Astrocyte (in vitro differentiated cells and primary cell): ENCODE measurements at regions not wholly inside any gene's neighbourhood (a gene's known extent, or its start where the extent isn't known, plus 50 kb on each side); places are given as distances from the start of the nearest gene placed in this dataset.

Source experiments
- DNase-seq: peaks from one replicate; pipeline ENCODE4 v3.0.0-alpha.2; 2010; ENCODE audit warnings: low read depth
- FAIRE-seq: peaks from 2 replicates; lab custom pipeline; 2011; peaks lifted over from hg19 to GRCh38; lab: Jason Lieb, UNC
- H2AFZ ChIP-seq: 2 replicates; pipeline ENCODE4 v1.6.0; 2012; ENCODE audit warnings: low read depth, low read length, inconsistent platforms
- H3K27ac ChIP-seq: 2 replicates; pipeline ENCODE4 v1.5.1; 2011; ENCODE audit warnings: low read depth, low read length, inconsistent platforms
- H3K27me3 ChIP-seq: 2 replicates; pipeline ENCODE4 v1.6.0; 2011; ENCODE audit warnings: low read length, inconsistent platforms; ENCODE audit not compliant: insufficient read depth
- H3K36me3 ChIP-seq: 2 replicates; pipeline ENCODE4 v1.5.1; 2011; ENCODE audit warnings: low read length, inconsistent platforms; ENCODE audit not compliant: insufficient read depth
- H3K4me1 ChIP-seq: 2 replicates; pipeline ENCODE4 v1.5.1; 2011; ENCODE audit warnings: low read length, inconsistent platforms; ENCODE audit not compliant: insufficient read depth
- H3K4me2 ChIP-seq: 2 replicates; pipeline ENCODE4 v1.6.0; 2012; ENCODE audit warnings: low read length, inconsistent platforms
- H3K4me3 ChIP-seq: 2 replicates; pipeline ENCODE4 v1.5.1; 2011; ENCODE audit warnings: low read depth, mild to moderate bottlenecking, low read length, inconsistent platforms; ENCODE audit not compliant: insufficient read depth
- H3K79me2 ChIP-seq: 2 replicates; pipeline ENCODE4 v1.6.0; 2012; ENCODE audit warnings: mild to moderate bottlenecking, low read length, inconsistent platforms; ENCODE audit not compliant: insufficient read depth
- H3K9ac ChIP-seq: 2 replicates; pipeline ENCODE4 v1.6.0; 2012; ENCODE audit warnings: mild to moderate bottlenecking, low read length, inconsistent platforms
- H3K9me3 ChIP-seq: 2 replicates; pipeline ENCODE4 v1.5.1; 2012; ENCODE audit warnings: low read depth, mild to moderate bottlenecking, low read length, inconsistent platforms; ENCODE audit not compliant: insufficient read depth
- H4K20me1 ChIP-seq: 2 replicates; pipeline ENCODE4 v1.6.0; 2012; ENCODE audit warnings: low read length, inconsistent platforms; ENCODE audit not compliant: insufficient read depth
- H3K27ac Mint-ChIP-seq: one replicate; pipeline ENCODE4 v1.8.0; 2021; ENCODE audit warnings: mild to moderate bottlenecking, mixed read lengths; ENCODE audit not compliant: unreplicated experiment
- H3K27me3 Mint-ChIP-seq: one replicate; pipeline ENCODE4 v1.8.0; 2021; ENCODE audit warnings: low read depth, mixed read lengths; ENCODE audit not compliant: unreplicated experiment
- H3K36me3 Mint-ChIP-seq: one replicate; pipeline ENCODE4 v1.8.0; 2021; ENCODE audit warnings: low read depth, mixed read lengths; ENCODE audit not compliant: unreplicated experiment
- H3K4me1 Mint-ChIP-seq: one replicate; pipeline ENCODE4 v1.8.0; 2021; ENCODE audit warnings: low read depth, mixed read lengths; ENCODE audit not compliant: unreplicated experiment
- H3K4me3 Mint-ChIP-seq: one replicate; pipeline ENCODE4 v1.8.0; 2021; ENCODE audit warnings: mild to moderate bottlenecking, moderate library complexity, mixed read lengths; ENCODE audit not compliant: unreplicated experiment
- H3K9me3 Mint-ChIP-seq: one replicate; pipeline ENCODE4 v1.8.0; 2021; ENCODE audit warnings: mild to moderate bottlenecking, mixed read lengths; ENCODE audit not compliant: unreplicated experiment
- EZH2 ChIP-seq: IDR thresholded peaks from 2 replicates; pipeline ENCODE4 v1.6.1; 2012; ENCODE audit warnings: mild to moderate bottlenecking, low read length, inconsistent platforms; ENCODE audit not compliant: insufficient read depth
- TF ChIP-seq, protein P1 (sequence below): IDR thresholded peaks from 2 replicates; pipeline ENCODE4 v1.5.1; 2011; ENCODE audit warnings: low read depth, mild to moderate bottlenecking, inconsistent platforms, low read length, moderate library complexity; ENCODE audit not compliant: insufficient read depth

DNA sequence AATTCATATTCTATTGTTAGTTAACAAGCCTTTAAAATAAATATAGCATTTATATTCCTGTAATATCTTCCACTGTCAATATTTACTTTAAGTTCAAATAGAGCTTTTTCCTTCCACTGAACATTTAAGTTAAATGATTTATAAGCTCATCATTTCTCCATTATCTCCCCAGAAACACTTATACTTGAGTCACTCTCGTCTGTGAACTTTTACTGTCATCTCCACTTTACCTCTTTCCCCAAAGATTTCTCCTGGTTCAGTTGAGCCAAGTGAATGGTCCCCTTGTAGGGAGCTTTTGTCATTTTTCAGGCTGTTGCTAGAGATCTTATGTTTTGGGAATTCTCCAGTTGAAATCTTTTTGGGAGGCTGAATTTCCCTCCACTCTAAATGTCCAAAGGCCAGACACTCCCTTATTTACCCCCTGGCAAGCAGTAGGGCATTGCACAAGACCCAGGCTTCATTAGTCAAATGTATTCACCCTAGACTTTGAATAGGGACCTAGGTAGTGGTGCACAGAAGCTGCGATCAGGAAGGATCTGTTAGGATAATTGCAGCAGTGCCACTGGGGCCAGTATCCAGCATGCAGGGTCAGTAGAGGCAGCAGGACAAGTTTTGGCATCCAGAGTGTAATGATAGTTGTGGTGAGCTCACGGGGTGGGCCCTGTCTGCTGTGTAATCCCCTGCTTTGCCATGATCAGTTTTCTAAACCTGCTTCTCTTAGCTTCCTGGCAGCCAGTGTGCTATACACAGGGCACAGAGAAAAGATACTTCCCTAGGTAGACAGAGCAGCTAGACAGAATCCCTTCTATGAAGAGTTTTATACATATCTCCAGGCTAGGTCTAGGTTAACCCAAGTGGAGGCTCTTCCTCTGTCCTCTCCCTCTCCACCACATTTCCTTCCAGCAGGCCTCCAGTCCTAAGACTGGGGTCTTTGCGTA is 356.5 kb upstream of the SLCO3A1 start:
- H3K9me3 Mint-ChIP-seq = no peaks in the 10 kb centered on the region
- Histone ChIP-seq H3K27me3 (no peaks in the 10 kb centered on the region), H3K4me3 (no peak overlapping the region), H3K27ac (no peak overlapping the region), H3K9me3 (no peaks in the 10 kb centered on the region), H3K4me1 (no peaks in the 10 kb centered on the region), H3K9ac (no peak overlapping the region), H4K20me1 (no peaks in the 10 kb centered on the region), H2AFZ (no peak overlapping the region), H3K79me2 (no peaks in the 10 kb centered on the region), H3K36me3 (no peaks in the 10 kb centered on the region), H3K4me2 (no peak overlapping the region)
- no peaks in the 10 kb centered on the region for H3K4me1 Mint-ChIP-seq
- FAIRE-seq = no peak
- TF ChIP-seq, protein P1, sequence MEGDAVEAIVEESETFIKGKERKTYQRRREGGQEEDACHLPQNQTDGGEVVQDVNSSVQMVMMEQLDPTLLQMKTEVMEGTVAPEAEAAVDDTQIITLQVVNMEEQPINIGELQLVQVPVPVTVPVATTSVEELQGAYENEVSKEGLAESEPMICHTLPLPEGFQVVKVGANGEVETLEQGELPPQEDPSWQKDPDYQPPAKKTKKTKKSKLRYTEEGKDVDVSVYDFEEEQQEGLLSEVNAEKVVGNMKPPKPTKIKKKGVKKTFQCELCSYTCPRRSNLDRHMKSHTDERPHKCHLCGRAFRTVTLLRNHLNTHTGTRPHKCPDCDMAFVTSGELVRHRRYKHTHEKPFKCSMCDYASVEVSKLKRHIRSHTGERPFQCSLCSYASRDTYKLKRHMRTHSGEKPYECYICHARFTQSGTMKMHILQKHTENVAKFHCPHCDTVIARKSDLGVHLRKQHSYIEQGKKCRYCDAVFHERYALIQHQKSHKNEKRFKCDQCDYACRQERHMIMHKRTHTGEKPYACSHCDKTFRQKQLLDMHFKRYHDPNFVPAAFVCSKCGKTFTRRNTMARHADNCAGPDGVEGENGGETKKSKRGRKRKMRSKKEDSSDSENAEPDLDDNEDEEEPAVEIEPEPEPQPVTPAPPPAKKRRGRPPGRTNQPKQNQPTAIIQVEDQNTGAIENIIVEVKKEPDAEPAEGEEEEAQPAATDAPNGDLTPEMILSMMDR = no peak
- no peak overlapping the region for H3K4me3 Mint-ChIP-seq
- H3K36me3 Mint-ChIP-seq = no peaks in the 10 kb centered on the region
- H3K27me3 Mint-ChIP-seq = no peaks in the 10 kb centered on the region
- no peak overlapping the region for H3K27ac Mint-ChIP-seq
- DNase-seq = no peak

DNA sequence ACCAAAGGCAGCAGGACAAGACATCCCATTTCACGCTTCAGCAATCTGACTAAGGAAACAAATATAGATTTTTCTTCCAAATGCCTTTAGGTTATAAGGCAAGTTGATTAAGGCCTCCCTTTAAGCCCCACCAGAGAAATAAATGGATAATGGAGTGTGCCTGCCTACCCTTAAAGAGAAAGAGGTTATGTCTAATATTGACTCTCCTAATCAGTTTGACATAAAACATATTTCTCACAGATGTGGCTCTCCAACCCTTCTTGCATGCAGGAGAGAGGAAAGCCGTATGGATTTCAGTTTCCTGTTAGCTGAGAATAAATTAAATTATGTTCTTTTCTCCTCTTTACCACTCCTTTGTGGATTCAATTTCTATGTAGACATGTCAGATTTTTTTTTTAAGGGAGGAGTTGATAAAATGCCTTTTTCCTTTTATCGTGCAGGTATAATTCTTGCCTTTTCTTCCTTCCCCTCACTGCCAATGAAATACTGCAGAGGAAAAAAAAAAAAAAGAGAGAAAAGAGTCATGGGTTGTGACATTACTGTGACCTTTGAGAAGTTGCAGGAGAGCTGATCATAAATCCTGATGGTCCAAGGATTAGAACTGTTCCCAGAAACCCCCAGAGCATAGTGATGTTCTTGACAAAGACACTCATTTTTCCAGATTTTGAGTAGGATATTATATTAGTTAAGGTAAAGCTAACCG is 355.3 kb upstream of the SLCO3A1 start:
- Histone ChIP-seq H3K4me2 (no peak overlapping the region), H3K79me2 (no peaks in the 10 kb centered on the region), H3K27me3 (no peaks in the 10 kb centered on the region), H3K9me3 (no peaks in the 10 kb centered on the region), H3K9ac (no peak overlapping the region), H3K27ac (no peak overlapping the region), H3K36me3 (no peaks in the 10 kb centered on the region), H3K4me1 (no peaks in the 10 kb centered on the region), H2AFZ (no peak overlapping the region), H4K20me1 (no peaks in the 10 kb centered on the region), H3K4me3 (no peak overlapping the region)
- Mint-ChIP-seq H3K9me3 (no peaks in the 10 kb centered on the region), H3K27me3 (peaks cover 2% of the 10 kb centered on the region), H3K36me3 (no peaks in the 10 kb centered on the region), H3K4me1 (no peaks in the 10 kb centered on the region), H3K27ac (no peak overlapping the region), H3K4me3 (no peak overlapping the region)
- no peak for FAIRE-seq
- TF ChIP-seq, protein P1 = no peak
- no peak for TF ChIP-seq EZH2
- DNase-seq = no peak

DNA sequence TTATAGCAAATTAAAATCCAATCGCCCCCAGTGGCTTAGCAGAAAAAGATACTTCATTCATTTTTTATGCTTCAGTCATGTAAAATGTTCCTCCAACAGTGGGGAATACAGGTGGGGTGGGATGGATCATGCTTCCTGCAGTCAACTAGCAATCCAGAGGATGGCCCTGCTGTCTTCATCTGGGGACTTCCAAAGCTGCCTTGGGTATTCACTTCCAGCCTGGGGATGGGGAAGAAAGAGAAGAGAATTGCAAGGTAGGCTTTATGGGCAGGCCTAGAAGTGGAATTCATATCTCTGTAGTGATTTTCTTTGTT is 354.8 kb upstream of the SLCO3A1 start:
- Histone ChIP-seq H3K27ac (no peak overlapping the region), H3K4me3 (no peak overlapping the region), H4K20me1 (no peaks in the 10 kb centered on the region), H3K27me3 (no peaks in the 10 kb centered on the region), H3K36me3 (no peaks in the 10 kb centered on the region), H3K79me2 (no peaks in the 10 kb centered on the region), H2AFZ (no peak overlapping the region), H3K4me1 (no peaks in the 10 kb centered on the region), H3K9me3 (no peaks in the 10 kb centered on the region), H3K4me2 (no peak overlapping the region), H3K9ac (no peak overlapping the region)
- FAIRE-seq (no peak), DNase-seq (no peak)
- H3K27ac Mint-ChIP-seq = no peak overlapping the region
- TF ChIP-seq, protein P1 = no peak
- TF ChIP-seq EZH2 = no peak
- H3K36me3 Mint-ChIP-seq = no peaks in the 10 kb centered on the region
- no peak overlapping the region for H3K4me3 Mint-ChIP-seq
- H3K27me3 Mint-ChIP-seq = peaks cover 2% of the 10 kb centered on the region
- H3K4me1 Mint-ChIP-seq = no peaks in the 10 kb centered on the region
- H3K9me3 Mint-ChIP-seq = no peaks in the 10 kb centered on the region
